ENCODE measurements at regions not wholly inside any gene's neighbourhood (a gene's known extent, or its start where the extent isn't known, plus 50 kb on each side); places are given as distances from the start of the nearest gene placed in this dataset.
"Not testable (repeated sequence)": the region's sequence is repeated elsewhere in the genome, so short reads cannot be mapped to it uniquely, and the experiment has no call there.

DNA sequence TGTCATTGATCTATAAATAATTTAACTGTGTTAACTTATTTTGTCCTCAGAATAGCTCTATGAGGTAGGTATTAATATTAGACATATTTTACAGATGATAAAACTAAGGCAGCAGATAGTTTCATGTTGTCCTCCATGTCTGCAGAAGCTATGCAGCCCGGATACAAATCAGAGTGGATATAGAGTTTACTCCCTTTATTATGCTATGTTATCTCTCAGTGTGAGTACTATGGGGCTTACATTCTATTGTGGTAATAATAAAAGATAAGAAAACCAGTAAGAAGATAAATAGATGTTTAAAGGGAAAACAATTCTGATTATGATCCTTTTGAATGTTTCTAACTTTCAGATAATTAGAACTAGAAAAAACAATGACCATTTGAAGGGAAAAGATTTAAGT is 979.8 kb upstream of the CITED2 start:
- no peak for DNase-seq

DNA sequence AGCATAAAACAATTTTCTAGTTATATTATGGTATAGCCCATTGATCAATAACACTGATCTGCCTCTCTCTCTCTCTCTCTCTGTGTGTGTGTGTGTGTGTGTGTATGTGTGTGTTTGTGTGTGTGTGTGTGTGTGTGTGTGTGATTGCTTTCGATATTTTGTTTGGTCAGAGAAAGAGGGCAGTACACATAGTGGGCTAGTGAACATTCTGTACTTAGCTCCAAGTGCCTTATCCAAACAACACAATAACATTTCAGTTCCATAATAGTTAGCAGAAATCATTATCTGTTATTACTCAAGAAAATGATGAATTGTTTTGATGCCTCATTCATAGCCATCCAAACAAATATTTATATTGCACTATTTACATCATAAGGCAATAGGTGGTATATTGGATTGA is 979.1 kb upstream of the CITED2 start:
- DNase-seq: no peak

DNA sequence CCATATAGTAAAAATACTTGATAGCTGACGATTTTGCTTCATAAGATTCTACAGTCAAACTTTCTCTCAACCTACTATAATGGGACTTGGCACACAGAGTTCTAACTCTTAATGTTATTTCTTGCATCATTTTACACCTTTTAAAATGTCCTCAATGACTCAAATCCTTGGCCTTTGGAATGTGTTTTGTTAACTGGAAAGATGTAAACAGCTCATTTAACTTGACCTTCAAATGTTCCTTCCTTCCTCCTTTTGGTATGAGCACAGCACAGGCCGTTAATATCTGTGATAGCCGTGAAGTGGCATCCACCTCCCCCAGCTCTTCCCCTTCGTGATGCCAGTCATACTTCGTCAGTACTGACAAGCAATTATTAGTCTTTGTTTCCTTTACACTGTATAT is 972.0 kb upstream of the CITED2 start:
- DNase-seq: peak; percentile 29

DNA sequence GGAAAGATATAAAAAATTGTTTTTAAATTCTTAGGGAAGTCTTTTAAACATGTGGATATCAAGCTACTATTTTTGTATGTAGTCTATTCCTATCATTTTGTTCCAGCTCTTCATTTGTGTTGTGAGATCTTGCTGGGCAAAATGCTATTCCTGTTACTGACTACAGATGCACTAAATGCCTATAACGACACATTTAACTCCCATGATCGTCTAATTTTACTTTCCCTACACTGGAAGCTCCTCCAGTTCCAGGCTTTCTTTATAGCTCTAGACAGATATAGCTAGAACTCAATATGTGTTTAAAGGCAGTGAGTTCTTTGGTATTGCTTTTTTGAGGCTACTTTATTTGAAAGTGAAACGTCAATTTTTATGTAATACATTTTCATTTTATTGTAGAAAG is 971.5 kb upstream of the CITED2 start:
- DNase-seq: no peak

DNA sequence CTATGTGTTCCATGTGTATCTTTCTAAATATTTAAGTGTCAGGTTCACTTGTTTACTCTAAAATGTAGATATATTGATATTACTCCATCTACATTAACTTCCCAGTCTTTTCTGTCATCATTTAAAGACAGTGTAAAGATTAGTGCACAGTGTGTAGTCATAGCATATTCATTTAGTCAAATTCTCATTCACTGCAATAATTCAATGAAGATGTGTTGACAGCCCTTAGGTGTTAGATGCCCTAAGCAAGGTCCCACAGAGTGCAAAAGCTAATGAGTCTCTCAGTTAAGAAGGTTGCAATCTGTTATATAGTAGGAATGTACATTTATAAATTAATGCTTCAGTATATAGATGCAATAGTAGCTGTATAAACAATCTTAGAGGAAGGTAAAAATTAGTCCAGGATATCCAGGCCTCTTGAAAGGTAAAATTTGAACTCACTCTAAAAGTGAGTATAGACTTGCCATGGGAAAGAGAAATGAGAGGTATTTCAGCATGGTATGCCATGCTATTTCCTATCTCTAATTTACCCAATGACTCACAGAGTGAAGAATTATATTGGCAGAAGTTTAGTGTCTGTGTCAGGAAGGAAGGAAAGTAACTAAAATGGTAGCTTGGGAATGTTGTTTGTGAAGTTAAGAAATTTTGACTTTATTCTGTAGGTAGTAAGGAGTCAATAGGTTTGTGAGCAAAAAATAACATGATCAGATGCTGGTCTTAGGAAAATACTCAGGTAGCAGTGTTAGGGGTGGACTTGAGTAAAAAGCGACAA is 969.9 kb upstream of the CITED2 start:
- peak; percentile 84 for DNase-seq

DNA sequence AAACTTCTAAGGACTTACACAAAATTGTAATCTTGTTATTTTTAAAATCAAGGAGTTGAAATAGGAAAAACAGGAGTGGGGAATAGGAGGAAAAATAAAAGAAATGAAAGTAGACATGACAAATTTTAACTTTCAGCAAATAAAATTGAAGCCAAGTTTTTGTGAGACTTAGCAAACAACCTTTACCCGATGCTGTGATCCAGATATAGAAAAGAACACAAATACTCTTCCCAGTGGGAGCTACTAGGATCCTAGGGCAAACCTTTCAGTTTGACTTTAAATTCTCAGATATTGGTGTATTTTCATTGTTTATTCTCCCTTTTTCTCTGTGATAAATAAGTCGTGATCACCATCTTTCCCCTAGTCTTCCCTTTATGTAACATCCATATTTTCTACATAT is 968.7 kb upstream of the CITED2 start:
- DNase-seq: no peak

DNA sequence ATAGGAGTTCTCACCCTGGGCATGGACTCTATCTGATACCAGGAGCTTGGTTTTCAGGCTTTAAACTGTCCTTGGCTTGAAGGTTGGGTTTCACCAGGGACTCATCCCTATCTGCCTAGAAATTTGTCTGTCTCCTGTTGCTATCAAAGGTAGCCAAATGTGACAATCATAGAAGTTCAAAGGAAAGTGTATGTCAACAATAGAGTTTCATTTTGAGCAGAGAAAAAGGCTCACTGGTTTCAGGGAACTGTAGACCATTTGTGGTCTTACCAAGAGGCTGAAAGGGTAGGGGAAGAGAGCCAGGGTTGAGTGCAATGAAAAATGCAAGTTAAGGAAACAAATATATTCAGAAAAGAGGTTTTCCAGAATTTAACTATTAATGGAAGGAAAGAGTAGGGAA is 966.8 kb upstream of the CITED2 start:
- DNase-seq: no peak

DNA sequence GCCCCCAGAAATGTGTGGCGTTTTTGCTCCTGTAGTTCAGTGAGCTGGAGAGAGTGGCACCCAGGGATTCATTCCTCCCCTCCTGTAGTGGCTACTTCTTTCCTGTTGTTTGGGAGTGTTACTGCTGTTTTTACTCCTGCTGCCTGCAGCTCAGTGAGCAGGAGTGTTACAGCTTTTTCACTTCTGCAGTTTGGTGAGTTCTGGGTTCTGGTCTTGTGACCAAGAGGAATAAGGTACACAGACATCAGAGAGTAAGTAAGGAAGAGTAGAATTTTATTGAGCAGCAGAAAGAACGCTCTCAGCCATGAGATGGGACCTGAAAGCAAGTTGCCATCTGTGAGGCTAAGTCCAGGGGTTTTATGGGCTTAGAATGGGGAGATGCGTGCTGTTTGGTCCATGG is 966.3 kb upstream of the CITED2 start:
- DNase-seq: no peak

DNA sequence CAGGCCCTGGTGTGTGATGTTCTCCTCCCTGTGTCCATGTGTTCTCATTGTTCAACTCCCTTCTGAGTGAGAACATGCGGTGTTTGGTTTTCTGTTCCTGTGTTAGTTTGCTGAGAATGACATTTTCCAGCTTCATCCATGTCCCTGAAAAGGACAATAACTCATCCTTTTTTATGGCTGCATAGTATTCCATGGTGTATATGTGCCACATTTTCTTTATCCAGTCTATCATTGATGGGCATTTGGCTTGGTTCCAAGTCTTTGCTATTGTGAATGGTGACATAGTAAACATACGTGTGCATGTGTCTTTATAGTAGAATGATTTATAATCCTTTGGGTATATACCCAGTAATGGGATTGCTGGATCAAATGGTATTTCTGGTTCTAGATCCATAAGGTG is 964.6 kb upstream of the CITED2 start:
- DNase-seq: not testable (repeated sequence)

DNA sequence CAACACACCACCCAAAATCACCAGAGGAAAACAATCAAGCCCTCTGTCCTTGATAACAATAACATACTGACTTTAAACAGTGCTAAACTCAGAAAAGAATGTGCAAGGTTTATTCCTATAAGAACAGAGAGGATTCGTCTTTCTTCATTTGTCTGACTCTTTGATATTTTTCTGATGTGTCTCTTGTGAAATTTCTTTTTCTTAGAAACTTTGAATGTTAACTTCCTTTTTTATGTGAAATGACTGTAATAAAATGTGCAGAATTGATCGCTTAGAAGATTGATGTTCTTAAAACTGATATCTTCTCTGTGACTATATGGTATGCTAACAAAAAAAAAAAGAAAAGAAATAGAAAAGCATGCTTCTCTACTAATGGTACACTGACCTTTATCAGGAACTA is 947.4 kb upstream of the CITED2 start:
- no peak for DNase-seq

DNA sequence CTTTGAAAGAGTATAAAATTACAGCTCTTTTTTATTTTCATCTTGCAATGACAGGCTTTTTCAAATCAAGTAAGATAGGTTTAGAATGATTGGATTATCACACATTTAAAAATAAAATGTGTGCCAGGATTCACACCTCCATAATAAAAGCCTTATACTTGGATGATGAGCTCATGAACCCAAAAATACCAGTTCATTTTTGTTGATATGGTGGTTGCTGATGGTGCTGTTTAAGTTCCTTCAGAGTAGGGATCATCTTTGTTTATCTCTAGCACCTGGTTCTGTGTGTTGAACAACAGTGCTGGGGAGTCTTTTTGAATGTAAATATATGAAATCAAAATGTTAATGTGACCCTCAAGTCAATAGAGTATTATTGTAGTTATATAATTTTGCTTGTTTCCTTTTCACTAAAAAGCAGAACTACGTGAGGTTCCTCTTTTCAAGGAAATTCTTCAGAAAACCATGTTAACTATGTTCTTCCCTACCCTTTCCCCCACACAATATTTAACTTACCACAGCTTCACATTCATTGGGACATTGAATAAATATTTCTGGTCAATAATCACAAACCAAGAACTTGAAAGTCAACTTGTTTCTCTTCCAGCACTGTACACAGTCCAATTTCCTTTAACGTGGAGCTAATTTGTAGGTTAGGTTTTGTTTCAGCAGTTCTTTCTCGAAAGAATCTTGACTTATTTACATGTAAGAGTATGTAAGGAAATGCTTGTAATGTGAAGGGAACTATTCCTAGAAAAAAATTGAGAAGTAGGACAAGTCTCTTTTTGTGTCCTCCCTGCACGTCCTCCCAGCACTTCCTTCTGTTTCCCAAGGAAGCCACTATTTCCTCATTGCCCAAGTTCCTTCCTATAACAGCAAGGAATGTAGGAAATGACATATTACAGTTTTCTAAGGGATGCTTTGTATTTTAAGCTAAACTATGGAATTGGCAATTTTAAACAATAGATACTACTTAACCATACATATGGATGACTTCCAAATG is 945.9 kb upstream of the CITED2 start:
- DNase-seq: no peak

DNA sequence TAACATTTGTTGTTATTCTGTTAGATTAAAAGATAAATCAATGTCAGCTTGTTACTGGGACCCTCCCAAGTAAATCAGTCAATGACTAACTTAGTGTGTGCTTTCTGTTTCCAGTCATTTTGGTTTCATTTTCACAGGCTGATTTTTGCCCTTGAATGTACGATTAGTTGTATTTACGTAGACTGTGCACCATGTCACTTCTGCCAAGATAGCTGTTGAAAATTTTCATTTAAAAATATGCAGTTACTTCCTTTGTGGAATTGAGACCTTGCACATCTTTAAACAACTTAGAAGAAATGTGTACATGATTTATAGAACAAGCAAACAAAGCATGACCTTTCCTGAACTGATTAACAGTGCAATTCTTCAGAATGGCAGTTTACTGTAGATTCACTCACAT is 944.8 kb upstream of the CITED2 start:
- peak; percentile 35 for DNase-seq

DNA sequence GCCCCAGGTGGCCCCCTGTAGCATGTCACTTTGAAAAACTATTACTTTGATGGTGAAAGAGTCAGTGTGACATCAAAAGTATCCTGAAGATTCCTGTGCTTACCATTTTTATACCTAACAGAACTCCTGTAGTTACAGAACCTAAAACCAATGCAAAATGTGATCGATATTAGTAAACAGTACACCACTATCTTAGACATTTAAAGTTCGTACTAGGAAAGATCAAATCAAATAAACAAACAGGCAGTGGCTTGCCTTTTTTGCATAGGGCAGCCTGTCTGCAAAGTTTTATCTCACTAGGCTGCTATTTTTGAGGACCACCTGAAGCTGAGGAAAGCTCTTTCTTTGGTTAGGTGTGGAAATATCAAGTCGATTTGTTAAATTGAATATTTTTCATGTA is 944.0 kb upstream of the CITED2 start:
- DNase-seq: no peak

DNA sequence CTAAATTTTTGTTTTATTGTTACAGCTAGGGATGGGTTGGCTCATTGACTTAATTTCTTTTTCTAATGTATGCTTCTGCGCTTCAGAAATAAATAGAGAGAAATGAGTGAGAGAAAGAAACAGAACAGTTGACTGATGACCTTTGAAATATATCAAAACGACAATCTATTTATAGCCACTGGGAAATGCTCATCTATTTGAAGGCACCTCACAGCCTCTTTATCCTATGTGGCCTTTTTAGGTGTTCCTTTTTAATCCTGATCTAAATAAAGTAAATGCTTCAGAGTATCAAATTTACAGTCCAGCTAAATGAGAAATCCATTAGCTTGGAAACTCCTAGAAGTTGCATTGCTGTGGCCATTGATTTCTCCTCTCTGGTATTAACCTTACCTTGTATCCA is 943.5 kb upstream of the CITED2 start:
- no peak for DNase-seq

DNA sequence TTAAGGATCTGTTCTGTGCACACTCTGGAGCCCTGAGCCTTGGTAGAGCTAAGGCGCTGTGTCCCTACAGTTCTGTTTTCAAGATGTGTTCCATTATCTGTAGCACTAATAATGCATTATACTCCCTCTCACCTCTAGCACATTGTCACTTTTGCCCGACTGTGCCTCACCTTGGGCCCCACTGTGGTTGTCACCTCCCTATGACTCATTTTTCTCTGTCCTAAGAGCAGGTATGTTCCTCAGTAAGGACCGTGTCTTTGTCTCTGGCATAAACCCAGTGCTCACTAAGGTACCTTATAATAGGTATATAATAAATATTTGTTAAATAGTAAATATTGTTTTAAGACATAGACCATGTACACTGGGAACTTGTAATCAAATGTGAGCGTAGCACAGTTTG is 942.5 kb upstream of the CITED2 start:
- DNase-seq: no peak

DNA sequence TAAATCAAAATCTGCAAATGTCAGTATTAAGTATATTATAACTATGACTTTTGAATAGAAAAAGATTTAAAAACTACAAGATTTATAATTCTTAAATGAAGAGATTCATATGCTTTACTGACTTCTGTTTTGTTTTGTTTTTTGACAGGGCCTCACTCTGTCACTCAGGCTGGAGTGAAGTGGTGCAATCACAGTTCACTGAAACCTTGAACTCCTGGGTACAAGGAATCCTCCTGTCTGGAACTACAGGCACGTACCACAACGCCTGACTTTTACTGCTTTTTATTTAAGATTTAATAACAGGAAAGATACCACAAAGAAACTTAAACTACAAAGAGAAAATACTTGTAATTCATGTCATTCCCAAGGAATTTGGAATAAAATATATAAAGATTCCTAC is 940.2 kb upstream of the CITED2 start:
- DNase-seq: no peak

DNA sequence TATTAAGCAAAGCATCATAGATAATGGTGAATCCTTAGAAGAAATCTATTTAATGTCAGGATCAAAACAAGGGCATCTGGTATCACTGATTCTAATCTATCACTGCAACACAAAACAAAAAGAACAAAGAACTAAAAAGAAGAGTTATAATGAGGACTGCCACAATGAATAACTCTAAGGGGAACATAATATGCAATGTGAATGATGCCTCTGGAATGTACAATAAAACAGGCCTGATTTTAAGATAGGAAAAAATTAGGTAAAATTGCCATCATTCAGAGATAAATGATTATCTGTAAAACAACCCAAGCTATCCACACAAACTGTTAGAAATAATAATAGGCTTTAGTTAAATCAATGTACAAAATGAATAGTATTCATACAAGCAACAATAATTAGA is 936.7 kb upstream of the CITED2 start:
- DNase-seq: peak; percentile 26

DNA sequence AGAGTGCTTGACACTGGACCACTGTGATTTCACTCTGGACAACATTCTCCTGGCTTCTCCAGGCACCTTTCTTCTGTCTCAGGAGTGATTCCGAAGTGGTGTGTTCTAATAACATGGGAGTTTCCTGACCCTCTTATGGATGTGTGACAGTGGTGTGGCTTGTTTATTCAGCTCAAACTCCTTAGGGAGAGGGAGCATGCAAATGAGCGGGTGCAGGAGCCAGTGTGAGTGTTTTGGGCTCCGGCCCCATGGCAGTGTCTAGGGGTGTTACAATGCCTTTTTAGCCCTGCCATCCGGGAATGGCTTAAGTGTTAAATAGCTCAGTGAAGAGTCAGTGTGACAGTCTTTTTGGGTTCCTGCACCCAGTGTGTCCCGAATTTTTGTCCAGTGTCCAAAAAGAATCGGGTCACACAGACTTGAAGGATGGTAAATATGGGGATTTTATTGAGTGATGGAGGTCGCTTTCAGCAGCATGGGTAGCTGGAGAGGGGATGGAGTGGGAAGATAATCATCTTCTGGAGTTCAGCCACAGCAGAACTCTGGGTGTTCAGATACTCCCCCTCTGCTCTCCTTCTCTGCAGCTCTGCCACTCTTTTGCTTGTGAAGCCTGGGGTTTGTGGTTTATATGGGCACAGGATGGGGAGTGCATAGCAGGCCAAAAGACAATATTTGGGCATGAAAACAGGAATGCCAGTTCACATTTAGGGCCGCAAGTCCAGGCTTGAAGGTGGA is 928.9 kb upstream of the CITED2 start:
- DNase-seq: no peak

DNA sequence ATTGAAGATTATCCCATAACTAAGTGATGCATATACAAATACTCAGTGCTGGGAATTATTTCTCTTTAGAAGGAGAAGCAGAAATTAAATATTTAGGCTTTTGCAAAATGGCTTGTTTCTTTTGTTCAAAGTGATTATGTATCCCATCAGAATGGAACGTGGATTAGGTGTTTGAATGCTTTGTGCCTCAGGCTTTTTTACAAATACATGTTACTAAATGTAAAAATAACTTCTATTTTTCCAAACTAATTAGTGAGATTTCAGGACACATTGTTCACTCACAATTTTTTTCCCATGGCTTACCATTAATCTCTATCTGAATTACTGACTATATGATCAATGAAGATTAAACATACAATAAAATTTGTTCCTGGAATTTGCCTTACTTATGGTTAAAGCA is 925.9 kb upstream of the CITED2 start:
- no peak for DNase-seq

DNA sequence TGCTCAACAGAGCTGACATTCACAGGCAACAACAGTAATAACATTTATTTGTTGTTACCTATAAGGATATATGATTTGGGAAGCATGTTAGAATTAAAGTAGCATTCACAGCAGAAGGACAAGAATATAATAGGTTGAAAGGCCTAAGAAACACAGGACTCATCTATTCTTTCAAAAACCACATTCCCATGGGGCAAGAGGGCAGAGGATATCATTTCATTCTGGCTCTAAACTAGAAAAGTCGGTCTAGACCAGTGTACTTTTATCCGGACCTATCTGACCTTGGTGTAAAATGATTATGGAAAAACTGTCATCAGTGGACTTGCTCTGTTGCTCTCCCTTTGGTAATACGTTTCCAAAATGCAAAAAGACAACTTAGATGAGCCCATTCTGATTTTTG is 914.7 kb upstream of the CITED2 start:
- no peak for DNase-seq

DNA sequence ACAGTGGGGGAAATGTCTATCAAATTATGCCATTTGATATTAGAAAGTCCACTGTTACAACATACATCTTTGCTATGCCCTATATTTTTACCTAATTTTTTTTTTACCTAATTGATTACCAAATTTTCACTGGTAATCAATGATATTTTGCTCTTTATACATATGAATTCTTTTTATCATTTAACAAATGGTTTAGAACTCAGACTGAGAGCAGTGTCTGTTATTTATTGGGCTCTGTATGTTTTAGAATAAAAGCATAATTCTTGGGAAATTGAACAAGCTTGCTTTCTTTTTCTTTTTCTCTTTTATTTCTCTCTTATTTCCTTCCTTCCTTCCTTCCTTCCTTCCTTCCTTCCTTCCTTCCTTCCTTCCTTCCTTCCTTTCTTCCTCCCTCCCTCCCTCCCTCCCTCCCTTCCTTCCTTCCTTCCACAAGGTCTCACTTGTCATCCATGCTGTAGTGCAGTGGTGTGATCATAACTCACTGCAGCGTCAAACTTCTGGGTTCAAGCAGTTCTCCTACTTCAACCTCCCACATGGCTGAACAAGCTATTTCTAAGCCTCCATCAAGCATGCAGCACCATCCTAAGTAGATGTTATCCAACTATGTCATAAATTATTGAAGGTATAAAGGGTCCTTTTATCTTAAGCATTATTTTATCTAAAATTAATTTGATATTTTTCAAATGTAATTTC is 911.7 kb upstream of the CITED2 start:
- no peak for DNase-seq

DNA sequence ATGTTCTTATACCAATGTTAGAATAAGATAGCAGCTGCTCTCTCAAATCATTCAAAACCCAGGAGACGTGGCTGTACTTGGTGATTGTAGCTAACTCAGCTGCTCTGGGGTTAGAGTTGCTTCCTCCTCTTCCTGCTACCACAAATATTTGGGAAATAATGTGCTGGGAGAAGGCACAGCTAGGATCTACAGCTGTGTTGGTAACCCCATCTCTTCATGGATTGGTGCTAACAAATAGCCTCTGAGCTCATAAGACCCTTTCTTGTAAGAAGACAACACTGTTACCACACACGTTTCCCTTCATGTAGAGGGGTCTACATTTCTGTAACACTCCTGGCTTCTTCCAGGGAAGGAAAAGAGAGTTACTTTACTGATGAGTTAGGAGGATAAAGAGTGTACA is 911.0 kb upstream of the CITED2 start:
- no peak for DNase-seq

DNA sequence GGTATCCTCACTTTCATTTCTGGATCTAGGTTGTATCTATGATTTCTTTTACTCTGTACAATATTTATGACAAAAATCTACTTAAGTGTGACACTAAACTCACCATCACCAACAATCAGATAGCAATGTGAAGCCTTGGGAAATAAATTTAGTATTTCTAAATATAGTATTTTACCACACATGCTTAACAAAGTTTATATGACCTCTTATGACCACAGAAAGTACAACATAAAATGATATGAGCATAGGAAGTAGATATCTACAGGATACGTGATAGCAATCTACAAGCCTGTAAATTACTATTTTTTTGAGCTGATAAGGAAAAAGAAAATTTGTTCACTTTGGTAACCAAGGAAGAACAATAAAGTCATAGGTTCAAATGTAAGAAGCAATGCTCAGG is 910.4 kb upstream of the CITED2 start:
- no peak for DNase-seq

Measured in fibroblast of skin of right biceps (primary cell).